GM18519 (cell line): ENCODE measurements at regions not wholly inside any gene's neighbourhood (a gene's known extent, or its start where the extent isn't known, plus 50 kb on each side); places are given as distances from the start of the nearest gene placed in this dataset.

Experiments
- ATAC-seq: cut with Tn5 transposase; IDR thresholded peaks from one replicate; pipeline ENCODE4 v1.9.1; 2021; ENCODE audit warnings: mild to moderate bottlenecking, moderate library complexity; ENCODE audit not compliant: unreplicated experiment, low FRiP score

- ATAC-seq = no peak
Measured at GRCh38 chr18:45403341-45404049, 211.8 kb upstream of the SLC14A2 start.

DNA sequence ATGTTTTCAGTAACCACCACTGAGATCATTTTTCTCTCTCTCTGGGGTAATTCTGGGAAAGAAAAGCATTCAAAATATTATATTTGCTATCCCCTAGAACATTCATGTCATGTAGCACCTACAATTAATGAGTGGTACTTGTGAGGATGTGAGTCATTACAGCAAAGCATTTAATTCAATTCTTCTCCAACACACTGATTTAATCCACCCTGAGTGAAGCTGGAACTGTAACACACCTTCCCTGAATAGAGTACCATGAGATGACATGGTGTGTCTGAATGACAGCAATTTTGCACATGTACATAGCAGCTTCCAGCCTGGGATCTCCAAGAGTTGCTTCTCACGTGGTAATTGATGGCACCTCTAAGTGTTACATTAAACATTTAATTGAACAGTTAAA lies 207.1 kb upstream of the SLC14A2 start:
- no peak for ATAC-seq

DNA sequence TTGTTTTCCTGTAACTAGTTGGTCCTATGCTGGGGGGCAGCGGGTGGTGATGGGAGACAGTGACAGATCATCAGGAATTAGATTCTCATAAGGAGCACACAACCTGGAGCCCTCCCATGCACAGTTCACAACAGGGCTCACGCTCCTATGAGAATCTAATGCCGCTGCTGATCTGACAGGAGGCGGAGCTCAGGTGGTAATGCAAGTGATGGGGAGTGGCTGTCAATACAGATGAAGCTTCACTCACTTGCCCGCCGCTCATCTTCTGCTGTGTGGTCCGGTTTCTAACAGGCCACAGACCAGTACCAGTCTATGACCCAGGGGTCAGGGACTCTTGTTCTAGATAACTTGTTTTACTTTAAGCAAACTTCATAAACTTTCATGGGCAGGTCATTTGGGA lies 205.3 kb upstream of the SLC14A2 start:
- no peak for ATAC-seq

- ATAC-seq = no peak
Measured at GRCh38 chr18:45412577-45412976, 202.7 kb upstream of the SLC14A2 start.

DNA sequence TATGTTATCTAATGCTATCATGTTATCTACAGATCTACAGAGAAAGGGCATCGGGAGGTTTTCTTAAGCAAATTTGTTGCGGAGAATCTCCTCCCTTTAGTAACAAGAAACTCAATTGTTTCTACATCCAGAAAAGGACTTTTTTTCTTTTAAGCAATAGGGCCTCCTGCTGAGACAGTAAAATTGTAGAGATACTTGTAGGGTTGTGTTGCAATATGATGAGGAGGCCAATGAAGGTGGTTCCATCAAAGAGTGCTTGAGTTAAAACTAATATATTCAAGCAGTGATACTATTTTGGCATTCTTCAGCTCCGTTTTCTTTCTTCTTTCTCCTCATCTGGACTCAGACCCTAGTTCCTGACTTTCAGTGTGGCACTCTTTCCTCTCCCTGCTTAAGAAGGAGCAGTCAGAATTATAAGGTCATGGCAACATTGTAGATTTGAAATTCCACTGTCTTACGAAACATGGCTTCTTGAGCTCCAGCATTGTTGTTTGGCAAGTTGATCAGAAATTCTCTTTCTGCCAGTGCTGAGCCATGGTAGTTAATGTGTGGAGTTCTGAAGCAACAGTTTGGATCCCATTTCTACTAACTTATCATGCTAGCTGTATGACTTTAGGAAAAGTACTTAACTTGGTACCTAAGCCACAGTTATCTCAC lies 202.0 kb upstream of the SLC14A2 start:
- no peak for ATAC-seq

DNA sequence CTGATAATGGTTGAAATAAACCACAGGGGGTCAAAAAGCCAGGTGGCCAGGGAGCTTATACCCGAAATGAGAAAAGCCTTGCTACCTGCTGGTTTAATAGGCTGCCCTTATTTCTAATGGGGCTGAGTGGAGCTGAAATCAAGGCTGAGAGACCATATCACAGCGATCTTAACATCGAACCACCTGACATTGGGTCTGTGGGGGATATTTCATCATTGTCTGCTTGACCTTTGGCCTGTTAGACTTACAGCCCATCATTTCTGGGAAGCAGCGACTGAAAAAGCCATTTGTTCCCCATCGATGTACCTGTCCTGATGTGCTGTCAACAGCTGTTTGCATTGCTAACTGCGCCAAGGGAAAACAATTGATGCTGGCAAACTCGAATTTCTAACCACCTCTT lies 199.7 kb upstream of the SLC14A2 start:
- no peak for ATAC-seq

DNA sequence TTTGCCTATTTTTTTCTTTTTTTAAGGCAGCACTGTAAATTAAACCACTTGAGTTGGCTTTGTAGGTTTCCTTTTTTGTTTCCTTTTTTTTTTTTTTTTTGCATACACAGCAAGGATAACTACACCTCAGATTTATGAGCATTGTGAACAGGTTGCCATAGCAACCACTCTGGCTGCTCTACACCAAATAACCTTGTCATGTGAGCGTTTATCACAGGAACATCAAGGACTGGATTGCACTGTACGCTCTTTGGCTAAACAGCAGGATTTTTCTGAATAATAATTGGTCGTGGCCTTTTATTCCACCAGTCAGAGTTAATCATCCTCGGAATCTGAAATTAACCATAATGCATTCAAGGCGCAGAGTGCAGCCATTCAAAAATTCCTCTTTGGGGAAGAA lies 199.1 kb upstream of the SLC14A2 start:
- no peak for ATAC-seq

DNA sequence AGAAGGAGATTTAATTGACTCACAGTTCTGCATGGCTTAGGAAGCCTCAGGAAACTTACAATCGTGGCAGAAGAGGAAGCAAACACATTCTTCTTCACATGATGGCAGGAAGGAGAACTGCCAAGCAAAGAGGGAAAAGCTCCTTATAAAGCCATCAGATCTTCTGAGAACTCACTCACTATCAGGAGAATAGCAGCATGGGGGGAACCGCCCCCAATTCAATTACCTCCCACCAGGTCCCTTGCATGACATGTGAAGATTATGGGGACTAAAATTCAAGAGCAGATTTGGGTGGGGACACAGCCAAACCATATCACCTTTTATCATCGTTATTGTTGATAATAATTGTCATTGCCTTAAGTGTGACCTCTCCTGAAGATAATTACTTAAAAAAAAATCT lies 197.9 kb upstream of the SLC14A2 start:
- ATAC-seq = no peak

DNA sequence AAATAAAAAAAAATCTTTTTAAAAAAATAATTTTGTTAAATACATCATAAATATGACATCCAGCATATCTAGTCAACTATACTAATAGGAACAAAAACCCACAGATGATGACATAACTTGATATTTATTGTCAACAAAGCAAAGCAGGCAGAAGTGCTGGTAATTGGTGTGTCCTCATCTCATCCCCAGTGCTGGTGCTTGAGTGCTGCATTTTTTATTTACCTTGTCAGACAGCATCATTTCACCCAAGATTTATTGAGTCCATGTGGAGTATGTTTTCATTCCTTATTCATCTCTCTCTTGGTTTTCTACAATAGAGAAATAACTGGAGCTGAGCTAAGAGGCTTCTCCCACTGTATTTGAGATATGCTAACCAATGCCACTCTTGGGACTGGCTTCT lies 191.6 kb upstream of the SLC14A2 start:
- ATAC-seq = no peak

GRCh38 chr18:45430041-45430440 lies 185.2 kb upstream of the SLC14A2 start:
- no peak for ATAC-seq

DNA sequence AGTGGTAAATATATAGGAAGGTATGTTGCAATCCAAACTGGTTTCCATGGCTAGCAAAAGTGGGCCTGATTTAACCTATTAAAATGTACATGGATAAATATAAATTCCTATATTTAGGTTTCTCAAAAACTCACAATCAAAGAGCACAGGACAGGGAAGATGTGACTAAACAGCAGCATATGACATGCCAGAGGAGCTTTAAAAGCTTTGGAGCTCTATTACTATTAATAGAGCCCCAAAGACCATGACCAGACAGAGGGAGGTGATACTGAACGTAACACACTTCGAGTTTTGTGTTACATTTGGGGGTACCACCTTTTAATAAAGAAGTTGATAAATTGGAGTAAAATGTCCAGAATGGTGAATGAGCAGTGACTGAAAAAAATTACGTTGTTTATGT lies 179.5 kb upstream of the SLC14A2 start:
- ATAC-seq = no peak

DNA sequence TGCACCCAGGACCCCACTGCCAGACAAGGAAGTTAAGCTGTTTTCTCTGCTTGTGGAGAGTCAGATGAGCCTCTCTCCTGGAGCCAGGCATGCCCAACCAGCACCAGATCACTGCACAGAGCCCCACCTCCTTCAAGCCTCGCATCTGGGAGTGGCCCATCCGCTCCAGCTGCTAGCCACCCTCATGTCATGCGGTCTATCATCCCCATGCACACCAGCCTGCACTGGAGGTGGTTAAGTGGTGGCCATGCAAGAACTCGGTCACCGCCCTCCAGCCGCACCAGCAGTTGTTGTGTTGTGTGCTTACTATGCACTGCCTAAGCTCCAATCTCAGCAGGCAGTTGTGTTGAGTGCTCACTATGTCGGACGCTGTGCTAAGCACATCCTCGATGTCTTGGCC lies 177.9 kb upstream of the SLC14A2 start:
- ATAC-seq = no peak

- ATAC-seq = no peak
Measured at GRCh38 chr18:45439851-45440645, 175.2 kb upstream of the SLC14A2 start.

DNA sequence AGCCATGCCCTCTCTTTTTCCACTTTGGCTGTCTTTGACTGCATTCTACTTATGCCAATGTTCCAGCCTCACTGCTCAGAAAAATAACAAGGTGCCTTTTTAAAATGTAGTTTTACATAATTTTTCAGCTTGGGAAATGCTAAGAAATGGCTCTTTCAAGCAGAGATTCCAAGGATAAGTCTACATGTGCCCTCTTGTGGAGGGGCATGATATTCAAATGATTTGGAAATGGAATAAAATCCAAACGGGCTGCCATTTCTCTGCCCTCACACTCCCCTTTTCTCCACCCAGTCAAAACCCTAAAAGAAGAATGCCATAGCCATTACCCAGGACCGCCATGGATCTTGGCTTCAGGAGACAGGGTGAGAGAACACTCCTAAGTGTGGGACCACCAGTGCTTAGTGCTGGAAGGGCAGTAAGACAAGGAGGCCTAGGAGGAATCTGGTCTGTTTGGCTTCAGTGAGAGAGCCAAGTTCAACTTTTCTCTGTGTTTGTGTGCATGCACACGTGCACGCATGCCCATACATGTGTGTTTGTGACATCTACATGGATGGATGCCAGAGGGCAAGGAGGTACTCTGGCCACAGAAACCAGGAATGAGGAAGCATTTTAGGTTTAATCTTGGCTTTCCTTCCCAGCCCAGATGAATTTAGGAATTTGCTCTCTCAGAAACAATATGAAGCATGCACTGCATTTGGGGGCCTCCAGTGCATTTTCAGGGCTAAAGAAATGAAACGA lies 174.0 kb upstream of the SLC14A2 start:
- ATAC-seq = no peak

DNA sequence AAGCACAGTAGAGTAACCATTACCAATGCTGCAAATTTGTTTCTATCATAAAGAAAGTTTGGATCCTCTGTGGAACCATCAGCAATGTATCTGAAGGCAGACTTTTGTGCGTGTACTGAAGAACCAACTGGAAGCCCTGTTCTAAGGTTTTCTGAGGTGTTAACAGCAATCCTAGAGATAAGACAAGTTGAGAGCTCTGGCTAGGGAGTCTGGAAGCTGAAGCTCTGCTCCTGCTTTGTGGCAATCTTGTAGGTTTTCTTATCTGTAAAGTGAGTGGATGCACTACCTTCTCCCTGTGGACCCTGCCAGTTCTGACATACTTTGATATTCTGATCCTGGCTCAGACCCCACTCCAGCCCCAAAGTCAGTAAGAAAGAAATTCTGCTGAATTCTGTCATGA lies 171.2 kb upstream of the SLC14A2 start:
- no peak for ATAC-seq

- ATAC-seq = no peak
Measured at GRCh38 chr18:45447355-45448265, 167.7 kb upstream of the SLC14A2 start.

GRCh38 chr18:45448871-45449270 lies 166.4 kb upstream of the SLC14A2 start:
- ATAC-seq = no peak

- no peak for ATAC-seq
Measured at GRCh38 chr18:45449418-45450227, 165.7 kb upstream of the SLC14A2 start.
